HG03175 (cell line): ENCODE measurements at regions not wholly inside any gene's neighbourhood (a gene's known extent, or its start where the extent isn't known, plus 50 kb on each side); places are given as distances from the start of the nearest gene placed in this dataset.

Experiments used
- ATAC-seq: cut with Tn5 transposase; IDR thresholded peaks from one replicate; pipeline ENCODE4 v1.9.1; 2021; ENCODE audit warnings: mild to moderate bottlenecking, moderate library complexity; ENCODE audit not compliant: unreplicated experiment

DNA sequence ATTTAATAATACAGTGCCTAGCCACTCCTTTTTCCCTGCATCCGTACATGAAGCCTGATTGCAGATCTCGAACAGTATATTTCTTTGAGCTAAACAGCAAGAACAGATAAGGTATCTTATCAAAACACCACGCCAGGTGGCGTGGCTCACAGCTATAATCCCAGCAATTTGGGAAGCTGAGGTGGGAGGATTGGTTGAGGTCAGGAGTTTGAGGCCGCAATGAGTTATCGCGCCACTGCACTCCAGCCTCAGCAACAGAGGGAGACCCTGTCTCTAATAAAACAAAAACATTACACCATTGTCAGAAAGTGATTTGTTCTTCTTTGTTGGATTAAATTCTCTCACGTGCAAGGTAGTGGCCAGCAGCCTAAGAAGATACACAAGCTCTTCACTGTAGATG lies 291.2 kb upstream of the DMRT1 start:
- ATAC-seq, result no peak

DNA sequence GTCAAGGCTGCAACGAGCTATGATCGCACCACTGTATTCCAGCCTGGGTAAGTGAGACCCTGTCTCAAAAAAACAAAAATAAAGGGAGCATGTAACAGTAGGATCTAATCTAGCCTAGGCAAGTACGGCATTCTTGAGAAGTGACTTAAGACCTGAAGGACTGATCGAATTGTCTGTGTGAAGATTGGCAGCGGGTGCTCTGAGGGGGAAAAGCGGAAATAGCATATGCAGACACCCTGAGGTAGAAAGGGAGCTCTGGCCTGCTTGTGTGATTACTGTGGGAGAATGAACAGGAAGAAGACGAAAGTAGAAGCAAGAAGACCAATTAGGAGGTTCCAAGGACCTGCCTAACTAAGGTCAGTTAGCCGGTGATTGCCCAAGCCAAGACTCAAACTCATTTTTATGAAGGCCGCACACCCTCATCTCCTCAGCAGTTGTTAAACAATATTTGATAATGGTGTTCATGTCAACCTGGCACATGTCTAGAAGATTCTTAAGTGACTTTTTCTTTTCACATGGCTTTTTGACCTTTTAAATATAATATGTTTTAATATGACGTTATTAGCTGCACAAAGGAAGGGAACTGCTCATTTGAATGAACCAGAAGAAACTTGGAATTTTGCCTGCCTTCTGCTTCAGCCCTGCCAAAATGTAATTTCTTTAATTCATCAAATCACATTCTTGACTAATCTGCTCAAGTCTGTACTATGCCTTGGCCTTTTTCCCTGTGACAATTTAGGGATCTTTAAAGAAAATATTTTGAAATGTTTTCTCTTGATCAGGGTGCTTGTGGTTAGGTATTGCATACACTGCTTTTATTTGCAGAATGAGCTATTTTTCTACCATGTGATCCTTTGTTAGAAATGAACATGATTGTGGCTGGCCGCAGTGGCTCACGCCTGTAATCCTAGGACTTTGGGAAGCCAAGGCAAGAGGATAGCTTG lies 289.2 kb upstream of the DMRT1 start:
- no peak for ATAC-seq

GRCh38 chr9:555493-555892 lies 286.0 kb upstream of the DMRT1 start:
- no peak for ATAC-seq

DNA sequence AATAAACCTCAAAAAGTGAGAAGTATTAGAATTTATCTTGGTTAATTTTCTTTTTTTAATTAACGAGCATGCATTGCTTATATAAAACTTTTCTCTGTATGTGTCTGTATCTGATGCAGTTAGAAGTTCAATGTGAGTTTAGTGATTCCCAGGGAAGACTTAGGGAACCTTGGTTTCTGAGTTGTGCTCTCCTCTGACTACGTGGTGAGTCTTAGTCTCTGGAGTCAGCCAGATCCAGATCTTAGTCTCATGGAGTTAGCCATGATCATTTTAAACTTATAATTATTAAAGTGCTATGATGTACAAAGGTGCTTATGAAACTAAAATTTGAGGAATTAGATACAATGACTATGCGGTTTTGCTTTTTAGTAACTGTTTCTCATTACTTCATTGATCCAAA lies 285.3 kb upstream of the DMRT1 start:
- no peak for ATAC-seq

- ATAC-seq, result no peak
These were observed 284.8 kb upstream of the DMRT1 start for GRCh38 chr9:556675-557074.

- no peak for ATAC-seq
These were observed 283.8 kb upstream of the DMRT1 start for GRCh38 chr9:557601-558201.

GRCh38 chr9:561427-561826 lies 280.1 kb upstream of the DMRT1 start:
- no peak for ATAC-seq

DNA sequence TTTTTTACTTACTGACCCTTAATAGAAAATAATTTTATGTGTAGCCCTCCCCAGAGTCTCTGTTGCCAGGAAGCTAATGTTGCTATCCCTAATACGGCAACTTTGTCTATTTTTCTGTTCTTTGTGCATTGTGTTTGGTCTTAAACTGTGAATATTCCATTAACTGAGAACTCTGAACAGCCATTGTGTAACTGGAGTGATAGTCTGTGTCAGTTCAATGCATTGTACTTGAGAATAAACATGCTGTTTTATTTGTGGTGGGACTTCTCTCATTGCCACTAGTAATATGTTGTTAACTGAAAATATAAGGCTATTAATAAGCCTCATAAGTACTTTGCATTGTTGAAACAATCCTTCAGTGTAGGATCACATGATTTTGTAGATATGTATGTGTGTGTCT lies 278.3 kb upstream of the DMRT1 start:
- no peak for ATAC-seq

DNA sequence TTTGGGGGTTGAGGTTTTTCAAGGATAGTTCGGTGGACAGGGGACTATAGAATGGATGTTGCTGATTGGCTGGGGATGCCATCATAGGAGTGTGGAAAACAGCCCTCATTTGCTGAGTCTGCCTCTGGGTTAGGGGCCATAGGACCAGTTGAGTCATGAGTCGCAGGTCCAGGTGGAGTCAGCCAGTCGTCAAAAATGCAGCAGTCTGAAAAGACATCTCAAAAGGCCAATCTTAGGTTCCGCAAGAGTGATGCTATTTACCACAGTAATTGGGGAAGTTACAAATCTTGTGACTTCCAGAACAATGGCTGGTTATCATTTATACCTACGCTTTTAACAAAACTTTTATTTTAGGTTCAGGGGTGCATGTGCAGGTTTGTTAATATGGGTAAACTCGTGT lies 276.0 kb upstream of the DMRT1 start:
- ATAC-seq, result no peak

GRCh38 chr9:567128-567746 lies 274.3 kb upstream of the DMRT1 start:
- peak; percentile 85 for ATAC-seq

GRCh38 chr9:567747-568305 lies 273.7 kb upstream of the DMRT1 start:
- peak; percentile 10 for ATAC-seq

DNA sequence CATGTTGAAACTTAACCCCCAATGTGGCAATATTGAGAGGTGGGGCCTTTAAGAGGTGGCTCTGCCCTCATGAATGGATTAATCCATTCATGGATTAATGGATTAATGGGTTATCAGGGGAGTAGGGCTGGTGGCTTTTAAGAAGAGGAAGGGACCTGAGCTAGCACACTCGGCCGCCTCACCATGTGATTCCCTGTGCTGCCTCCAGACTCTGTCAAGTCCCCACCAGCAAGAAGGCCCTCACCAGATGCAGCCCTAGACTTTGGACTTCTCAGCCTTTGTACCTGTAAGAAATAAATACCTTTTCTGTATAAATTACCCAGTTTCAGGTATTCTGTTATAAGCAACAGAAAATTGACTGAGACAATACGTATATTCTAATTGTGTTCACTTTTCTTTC lies 272.2 kb upstream of the DMRT1 start:
- ATAC-seq, result no peak

GRCh38 chr9:570187-570586 lies 271.3 kb upstream of the DMRT1 start:
- no peak for ATAC-seq

DNA sequence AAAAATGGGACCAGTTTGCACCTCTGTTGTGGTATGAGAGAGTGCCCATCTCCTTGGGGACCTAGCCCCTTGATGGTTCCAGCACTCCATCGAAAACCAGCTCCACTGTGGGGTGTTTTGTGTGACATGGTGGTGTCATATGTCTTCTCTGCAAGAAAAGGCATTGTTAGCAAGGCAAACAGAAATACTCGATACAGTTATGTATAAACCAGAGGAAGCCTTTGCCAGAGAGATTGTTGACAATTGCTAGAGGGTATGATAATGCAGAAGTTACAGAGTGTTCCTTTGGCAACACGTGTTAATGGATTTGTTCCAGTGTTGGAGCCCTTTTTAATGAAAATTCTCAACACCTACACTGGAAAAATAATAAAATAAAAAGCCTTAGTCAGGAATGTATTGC lies 270.4 kb upstream of the DMRT1 start:
- ATAC-seq, result no peak

DNA sequence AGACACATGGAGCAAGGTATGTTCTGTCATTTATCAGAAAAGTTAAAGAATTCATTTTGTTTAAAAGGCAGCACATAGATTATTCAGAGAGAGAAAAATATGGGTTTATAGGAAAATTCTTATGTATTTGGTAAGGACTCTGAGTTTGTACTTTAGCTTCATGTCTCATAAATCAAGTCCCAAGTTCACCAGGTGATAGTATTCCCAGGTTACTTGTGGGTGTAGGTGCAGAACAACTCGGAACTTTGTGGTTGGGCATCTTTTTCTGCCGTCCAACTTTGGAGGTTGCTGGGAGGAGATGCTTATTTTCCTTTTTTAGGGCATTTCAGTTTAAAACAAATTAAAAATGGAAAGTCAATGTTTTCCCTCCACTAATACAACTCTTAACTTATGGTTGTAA lies 269.8 kb upstream of the DMRT1 start:
- ATAC-seq, result no peak

DNA sequence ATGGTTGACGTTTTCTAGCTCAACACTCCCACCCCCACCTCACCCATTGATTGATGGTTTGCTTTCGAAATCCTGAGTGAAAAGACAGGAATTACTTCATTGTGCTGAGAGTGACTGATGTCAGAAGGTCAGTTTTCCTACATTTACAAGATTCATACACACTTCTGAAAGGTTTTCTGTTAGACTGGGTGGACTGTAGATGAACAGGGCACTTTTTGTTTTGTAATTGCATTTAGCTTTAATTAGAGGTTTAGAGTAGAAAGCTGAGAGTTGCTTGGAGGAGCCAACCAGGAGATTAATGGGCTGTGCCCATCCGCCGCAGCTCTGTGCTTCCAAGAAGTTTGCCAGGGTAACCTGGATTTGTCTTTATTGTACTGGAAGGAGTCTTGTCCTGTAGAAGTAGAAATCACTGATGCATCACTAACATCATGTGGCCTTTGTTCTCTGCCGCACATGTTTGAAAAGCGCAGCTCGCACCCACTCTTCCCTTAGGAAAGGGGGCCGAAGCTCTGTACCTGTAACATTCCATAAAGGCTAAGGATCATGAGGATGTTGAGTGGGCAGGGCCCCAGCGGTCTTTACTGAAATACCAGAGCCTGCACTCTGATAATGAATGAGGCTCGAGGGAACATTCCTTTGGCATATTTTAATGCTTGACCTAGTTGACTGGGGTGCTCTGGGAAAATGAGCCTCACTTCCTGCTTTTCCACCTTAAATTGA lies 267.6 kb upstream of the DMRT1 start:
- ATAC-seq, result no peak

DNA sequence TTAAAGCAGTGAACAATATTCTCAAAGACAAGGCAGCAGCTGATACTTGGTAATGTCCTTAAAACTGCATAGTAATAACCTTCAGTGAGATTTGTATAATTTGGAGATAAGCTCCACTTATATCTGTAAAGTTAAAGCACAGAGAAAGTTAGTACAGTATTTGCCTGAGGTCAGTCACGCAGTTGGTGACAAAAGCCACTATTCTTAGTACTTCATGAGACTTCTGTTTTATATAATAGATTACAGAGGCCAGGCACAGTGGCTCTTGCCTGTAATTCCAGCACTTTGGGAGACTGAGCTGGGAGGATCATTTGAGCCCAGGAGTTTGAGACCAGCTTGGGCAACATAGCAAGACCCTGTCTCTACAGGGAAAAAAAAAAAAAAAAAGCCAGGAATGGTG lies 266.4 kb upstream of the DMRT1 start:
- ATAC-seq, result no peak

- ATAC-seq, result no peak
These were observed 260.7 kb upstream of the DMRT1 start for GRCh38 chr9:580652-581342.

DNA sequence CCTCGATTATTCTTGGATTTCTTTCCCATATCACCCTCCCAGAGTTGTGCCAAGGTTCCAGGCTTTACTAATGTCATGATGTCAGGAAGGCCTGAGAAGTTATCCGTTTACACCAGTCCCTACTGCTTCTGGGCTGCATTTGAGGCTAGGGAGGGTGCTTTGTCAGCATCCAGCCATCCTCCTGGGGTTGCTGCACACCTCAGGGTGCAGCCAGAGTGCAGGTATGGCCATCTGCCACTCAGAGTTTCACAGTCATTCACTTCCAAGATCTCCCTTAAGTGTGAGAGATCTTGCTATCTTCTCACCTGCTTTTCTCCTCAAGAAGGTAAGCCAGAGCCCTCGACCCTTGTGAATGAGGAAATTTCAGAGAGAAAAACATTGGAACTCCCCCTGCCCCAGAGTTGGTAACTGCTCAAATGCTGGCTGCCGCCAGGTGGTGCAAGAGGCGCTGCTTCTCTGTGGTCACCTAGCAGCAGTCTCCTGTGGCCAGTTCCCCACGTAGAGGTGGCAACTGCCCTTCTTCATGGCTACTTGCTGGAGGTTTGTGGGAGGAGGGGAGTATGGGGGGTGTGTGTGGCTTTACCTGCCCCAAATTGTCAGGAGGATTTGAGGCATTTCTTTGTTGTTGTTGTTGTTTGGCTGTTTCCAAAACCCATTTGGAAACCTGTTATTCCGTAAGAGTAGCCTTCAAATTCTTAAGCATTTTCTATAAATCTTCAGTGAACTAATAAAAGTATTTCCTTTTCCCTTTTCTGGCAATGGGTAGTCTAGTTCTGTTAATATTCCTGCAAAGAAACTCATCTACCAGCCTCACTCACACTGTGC lies 259.6 kb upstream of the DMRT1 start:
- no peak for ATAC-seq

DNA sequence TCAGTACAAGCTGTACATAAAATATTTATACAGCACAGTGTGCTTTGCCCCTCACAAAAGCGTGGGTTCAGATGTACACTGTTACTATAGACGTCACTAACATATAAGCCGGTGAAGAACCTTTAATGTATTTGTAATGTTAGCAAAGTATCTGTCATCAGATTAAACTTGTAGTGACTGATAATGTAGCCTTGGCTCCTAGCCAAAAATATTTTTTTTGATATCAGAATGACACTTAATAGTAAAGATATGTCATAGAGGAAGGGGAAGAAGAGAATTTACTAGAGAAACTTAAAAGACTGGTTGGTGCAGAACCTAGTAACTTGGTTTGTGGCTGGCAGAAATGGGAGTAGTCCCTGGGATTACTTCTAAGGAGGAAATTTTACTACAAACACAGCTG lies 258.7 kb upstream of the DMRT1 start:
- no peak for ATAC-seq
